HG03457 (cell line): ENCODE measurements at regions not wholly inside any gene's neighbourhood (a gene's known extent, or its start where the extent isn't known, plus 50 kb on each side); places are given as distances from the start of the nearest gene placed in this dataset.

Experiments
- ATAC-seq: cut with Tn5 transposase; IDR thresholded peaks from one replicate; pipeline ENCODE4 v1.9.1; 2021; ENCODE audit warnings: moderate number of reproducible peaks; ENCODE audit not compliant: unreplicated experiment

GRCh38 chr3:124519591-124520194 is 210.6 kb upstream of the UMPS start:
- ATAC-seq: no peak

DNA sequence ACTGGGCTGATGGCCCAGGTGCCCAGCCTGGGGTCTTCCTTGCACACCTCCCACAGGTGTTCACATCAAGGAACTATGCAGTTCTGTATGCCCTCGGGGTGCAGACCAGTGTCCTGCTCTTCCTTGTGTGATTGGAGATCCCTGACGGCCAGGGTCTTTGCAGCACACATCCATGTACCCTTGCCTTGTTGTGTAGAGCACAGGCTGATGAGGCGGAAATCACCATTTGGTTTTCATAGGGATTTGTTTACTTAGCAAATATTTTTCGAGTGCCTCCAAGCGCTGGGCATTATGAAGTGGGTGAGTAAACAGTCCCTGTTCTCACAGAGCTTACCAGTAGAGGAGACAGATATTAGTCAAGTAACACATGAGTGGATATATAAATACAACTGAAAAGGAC is 209.3 kb upstream of the UMPS start:
- ATAC-seq: no peak

- no peak for ATAC-seq
Measured at GRCh38 chr3:124522082-124522625, 208.1 kb upstream of the UMPS start.

DNA sequence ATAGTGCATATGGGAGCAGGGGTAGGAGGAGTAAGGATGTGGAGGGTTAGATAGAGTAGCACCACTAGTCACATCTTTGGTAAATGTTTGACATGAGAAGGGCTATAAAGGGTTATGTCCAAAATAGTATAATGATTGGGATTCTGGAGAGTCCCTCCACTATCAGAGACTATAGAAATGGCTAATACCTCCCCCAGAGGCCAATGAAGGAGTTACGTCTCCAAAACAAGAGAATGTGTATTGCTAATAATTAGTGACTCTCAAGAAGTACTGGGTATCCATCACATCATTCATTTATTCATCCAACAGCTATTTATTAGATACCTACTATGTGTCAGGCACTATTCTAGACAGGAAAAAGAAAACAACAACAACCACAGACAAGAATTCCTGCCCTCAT is 203.7 kb upstream of the UMPS start:
- no peak for ATAC-seq

DNA sequence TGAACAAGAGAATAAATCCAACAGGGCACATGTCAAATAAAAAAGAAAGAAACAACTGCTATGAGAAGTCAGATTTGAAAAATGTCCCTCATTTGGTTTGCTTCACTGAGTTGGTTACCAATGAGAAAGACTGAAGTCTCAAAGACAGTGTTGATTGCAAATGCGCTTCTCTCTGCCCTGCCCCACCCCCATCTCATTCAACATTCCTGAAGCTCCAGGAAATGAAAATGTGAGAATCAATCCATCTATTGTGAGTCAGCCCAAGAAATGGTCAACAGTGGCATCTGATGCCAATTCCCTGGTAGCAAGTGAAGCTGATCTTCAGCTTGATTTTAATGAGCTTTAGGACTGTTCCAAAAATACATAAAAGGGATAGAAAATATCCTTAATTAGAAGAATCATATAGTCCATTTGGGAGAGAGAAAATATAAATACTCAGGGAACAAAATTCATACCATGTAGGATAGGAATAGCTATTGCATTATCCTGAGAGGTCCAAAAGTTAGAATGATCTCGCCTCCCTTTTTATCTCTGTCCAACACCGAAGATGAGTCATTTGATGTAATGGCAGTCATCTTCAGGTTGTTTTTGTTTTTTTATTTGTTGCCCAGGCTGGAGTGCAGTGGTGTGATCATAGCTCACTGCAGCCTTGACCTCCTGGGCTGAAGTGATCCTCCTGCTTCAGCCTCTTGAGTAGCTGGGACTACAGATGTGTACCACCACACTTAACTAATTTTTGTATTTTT is 200.3 kb upstream of the UMPS start:
- ATAC-seq: no peak

GRCh38 chr3:124530916-124531315 is 199.3 kb upstream of the UMPS start:
- ATAC-seq: no peak

- ATAC-seq: no peak
Measured at GRCh38 chr3:124532071-124532470, 198.2 kb upstream of the UMPS start.

DNA sequence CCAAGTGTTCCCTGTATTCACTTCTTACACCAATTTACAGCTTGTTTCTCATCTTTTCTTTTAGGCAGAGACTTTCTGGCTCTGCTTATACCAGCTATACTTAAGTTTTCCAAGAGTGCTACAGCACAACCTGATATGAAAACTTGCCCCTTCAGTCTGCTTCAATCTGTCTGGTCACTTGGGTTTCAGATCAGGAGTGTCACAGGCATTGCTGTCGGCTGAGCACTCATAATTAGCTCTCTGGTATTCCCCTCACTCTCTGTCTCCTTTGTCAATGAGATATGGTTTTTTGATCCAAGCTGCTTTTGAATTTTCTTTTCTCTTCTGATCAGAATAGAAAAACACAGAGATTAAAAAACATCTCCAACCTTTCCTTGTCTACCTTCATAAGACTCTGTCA is 194.9 kb upstream of the UMPS start:
- ATAC-seq: no peak

DNA sequence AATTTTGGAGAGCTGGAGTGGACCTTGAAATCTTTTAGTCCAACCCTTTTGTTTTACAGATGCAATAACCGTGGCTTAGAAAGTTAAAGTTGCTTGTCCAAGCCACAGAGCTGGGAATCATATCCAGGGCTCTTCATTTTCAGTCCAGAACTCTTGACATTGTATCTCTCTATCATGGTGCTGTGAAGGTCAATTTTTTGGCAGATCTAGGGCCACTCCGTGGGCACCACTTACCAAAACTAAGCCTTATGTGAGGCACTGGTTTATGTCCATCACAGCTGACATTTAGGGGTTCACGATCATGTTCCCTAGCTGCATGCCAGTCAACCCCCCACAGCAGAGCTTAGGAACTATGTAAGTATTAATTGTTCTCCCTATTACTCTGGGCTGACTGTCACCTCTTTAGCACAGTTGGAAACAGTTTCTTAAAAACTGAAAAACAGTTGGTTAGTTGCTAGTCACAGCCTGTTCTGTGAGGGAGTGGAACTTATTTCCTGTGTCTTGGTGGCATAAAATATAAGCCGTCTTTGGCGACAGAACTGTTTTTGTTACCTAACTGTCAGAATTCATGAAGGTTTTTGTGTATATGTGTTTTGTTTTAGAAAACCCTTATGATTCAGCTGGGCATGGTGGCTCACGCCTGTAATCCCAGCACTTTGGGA is 189.6 kb upstream of the UMPS start:
- ATAC-seq: no peak

DNA sequence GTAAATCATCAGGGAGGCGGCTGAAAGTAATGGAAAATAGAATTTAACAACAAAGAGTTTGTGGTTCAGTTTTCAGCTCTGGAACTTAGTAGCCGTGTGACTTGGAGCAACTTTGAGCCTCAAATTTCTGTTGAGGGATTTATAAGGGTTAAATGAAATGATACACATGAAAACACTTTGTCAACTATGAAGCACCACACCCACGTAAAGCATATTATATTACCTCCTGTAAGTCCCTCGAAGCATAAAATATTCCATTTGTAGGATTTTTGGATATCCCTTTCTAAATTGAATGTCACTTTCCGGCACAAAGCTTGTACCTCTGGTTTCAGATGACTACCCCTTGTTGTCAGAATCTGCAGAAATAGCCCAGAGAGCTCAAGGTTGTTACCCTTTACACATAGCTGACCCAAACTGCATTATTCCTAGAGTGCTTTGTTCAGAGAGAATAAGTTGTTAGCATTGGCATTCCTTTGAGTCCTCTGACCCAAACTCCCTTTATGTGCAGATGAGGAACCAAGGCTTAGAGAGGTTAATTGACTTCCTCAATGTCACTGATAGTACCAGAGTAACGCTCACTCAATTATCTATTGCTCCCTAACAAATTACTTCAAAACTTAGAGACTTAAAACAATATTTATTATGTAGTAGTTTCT is 187.9 kb upstream of the UMPS start:
- no peak for ATAC-seq

DNA sequence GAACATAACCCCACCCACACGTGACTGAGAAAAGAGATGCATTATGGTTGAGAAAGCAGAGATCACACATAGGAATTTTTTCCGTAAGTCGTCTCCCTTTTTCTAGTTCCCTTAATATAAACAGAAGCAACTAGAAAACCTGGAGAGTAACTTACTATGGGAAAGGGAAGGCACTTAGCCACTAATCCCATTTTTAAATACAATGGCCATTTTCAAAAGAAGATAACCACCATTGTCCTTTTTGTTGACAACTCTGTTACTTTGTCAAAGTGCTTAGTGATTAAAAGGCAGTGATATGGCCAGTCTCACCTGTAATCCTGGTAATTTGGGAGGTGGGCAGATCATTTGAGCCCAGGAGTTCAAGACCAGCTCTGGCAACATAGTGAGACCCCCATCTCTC is 184.4 kb upstream of the UMPS start:
- no peak for ATAC-seq

DNA sequence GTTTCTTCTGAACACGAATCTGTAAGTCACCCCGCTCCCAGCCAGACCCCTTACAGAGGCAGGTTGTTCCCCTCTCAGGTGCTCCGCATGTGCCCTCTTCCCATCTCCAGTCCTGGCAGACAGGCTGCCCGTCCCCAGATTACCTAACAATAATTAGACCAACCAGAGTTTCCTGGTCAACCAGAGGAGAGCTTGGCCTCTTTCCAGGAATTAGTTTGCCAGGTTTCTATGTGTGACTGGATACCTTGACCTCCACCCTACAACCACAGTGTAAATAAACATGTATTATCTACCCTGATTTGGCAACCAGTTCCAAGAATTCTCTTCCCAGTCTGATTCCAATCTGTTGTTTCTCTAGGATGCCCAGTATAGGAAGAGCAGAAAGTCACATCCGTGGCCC is 178.0 kb upstream of the UMPS start:
- no peak for ATAC-seq

DNA sequence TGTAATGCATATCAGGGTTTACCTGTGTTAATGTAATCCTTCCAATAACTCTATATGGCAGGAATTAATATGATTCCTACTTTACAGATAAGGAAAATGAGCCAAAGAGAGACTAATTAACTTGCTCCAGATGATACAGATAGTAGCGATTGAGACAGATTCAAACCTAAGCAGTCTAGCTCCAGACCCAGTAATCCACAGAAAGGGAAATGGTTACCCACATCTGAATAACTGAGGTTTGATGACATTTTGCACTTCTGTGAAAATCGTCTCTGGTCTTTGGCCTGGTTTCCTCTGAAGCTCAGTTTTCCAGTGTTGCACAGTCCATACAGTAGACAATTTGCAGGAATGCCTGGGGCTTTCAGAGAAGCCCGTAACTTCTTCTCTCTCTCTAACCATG is 177.1 kb upstream of the UMPS start:
- ATAC-seq: no peak

GRCh38 chr3:124556636-124557035 is 173.6 kb upstream of the UMPS start:
- no peak for ATAC-seq

- no peak for ATAC-seq
Measured at GRCh38 chr3:124557433-124558232, 172.6 kb upstream of the UMPS start.

GRCh38 chr3:124558991-124559845 is 171.0 kb upstream of the UMPS start:
- no peak for ATAC-seq

DNA sequence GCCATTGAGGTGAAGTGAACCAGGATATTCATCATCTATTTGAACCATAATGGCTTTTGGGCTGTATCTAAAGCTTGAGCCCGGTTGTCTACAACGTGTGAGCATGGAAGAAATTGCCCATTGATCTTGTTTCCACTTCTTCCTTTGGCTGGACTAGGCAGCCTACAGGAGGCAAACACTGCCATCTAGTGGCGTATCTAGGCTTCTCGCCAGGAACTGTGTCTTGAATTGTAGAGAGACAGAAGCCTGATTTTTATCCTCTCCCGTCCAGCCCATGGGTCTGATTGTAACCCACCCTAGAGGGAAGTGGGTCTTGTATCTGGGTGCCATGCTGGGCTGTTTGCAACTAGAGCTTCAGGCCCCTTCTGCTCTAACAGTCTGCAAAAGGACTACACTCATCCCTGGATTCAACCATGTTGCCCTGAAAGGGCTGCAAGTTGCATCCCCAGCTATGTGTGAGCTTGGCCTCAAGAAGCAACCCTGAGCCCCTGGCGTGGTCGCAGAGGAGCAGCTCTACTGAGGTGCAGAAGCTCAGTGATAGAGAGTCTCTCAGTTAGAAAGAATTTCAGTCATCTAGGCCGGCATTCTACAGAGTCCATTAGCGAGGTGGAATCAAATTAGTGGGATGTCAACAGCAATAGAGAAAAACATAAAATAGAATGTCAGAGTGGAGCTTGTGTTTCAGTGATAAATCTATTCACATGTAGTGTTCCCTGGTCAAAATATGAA is 170.2 kb upstream of the UMPS start:
- no peak for ATAC-seq

DNA sequence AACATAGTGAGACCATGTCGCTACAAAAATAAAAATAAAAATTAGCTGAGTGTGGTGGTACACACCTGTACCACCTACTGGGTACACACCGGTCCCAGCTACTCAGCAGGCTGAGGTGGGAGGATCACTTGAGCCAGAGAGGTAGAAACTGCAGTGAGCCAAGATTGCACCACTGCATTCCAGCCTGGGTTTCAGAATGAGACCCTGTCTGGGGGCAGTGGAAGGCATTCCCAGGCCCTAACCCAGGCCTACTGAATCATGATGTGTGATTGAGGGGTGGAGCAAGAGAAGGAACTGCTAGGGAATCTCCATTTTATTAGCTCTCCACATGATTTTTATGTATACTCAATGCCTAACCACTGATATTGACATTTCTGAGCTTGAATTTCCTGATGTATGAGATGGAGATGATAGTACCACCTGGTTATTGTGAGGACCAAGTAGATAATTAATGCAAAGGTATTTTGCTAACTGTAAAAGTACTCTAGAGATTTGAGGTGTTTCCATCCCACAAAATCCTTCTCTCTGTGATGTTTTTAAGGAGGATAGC is 169.5 kb upstream of the UMPS start:
- no peak for ATAC-seq

DNA sequence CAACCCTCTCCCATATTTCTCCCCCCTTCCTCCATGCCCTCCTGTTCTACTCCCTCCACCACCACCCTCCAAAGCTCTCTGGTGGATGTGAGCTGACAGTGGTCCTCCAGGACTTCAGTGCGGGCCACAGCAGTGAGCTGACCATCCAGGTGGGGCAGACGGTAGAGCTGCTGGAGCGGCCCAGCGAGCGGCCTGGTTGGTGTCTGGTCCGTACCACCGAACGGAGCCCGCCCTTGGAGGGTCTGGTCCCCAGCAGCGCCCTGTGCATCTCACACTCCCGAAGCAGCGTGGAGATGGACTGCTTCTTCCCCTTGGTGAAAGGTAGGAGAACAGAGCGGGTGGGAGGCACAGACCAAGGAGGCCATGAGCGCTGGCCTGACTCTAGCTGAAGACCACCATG is 167.5 kb upstream of the UMPS start:
- no peak for ATAC-seq
